ENCODE measurements at regions not wholly inside any gene's neighbourhood (a gene's known extent, or its start where the extent isn't known, plus 50 kb on each side); places are given as distances from the start of the nearest gene placed in this dataset.

DNA sequence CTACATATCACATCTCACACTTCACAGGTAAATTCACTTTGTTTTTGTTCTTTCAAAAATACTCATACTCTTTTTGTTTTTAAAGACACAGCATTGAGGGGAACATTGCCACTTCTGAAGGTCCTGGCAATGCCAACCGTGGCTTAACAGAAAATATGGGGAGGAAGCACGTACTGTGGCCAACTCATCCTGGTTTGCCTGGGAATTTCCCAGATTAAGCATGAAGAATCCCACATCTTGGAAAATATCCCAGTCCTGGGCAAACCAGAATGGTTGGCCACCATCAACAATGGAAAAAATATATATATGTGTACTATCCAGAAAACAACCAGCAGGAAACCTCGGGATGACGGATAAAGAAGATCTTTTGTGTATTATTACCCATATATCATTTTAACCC, 1032.2 kb upstream of the SLC10A2 start:
- no peak for TF ChIP-seq YY1 (IDR thresholded peaks at IDR 0.05; ENCODE audit: insufficient read depth, insufficient read length)
- TF ChIP-seq SUZ12 (IDR thresholded peaks at IDR 0.05; ENCODE audit: extremely low read depth, insufficient read depth, insufficient read length): no peak
